Sigmoid colon (tissue), 4 donors: ENCODE measurements at regions not wholly inside any gene's neighbourhood (a gene's known extent, or its start where the extent isn't known, plus 50 kb on each side); places are given as distances from the start of the nearest gene placed in this dataset.

Source experiments
- POLR2A ChIP-seq, 2 donors: fragments of 450-650 bp; IDR thresholded peaks; one replicate each; pipeline ENCODE4 v1.6.1; 2016; ENCODE audit warnings: antibody characterized with exemption in 2 of 2, mild to moderate bottlenecking in 2 of 2, moderate library complexity in 2 of 2
- POLR2AphosphoS5 ChIP-seq, 4 donors: sonication (generic); formaldehyde crosslinking; IDR thresholded peaks; one replicate each; pipeline ENCODE4 v1.6.1; 2017; ENCODE audit warnings: antibody characterized with exemption in 4 of 4

GRCh38 chr4:32519060-32519459 lies 1798.9 kb downstream of the PCDH7 start:
- TF ChIP-seq POLR2A (IDR thresholded peaks at IDR 0.05) (no peak), POLR2AphosphoS5 (IDR thresholded peaks at IDR 0.05) (no peak)
